ENCODE measurements at regions not wholly inside any gene's neighbourhood (a gene's known extent, or its start where the extent isn't known, plus 50 kb on each side); places are given as distances from the start of the nearest gene placed in this dataset.

GRCh38 chr1:181148636-181149035 is 60.1 kb downstream of the IER5 start:
- no peak for TF ChIP-seq CTCF (IDR thresholded peaks at IDR 0.05)
- no peak for TF ChIP-seq POLR2A (IDR thresholded peaks at IDR 0.05)
- TF ChIP-seq POLR2AphosphoS5 (IDR thresholded peaks at IDR 0.05) = no peak
- no peak for TF ChIP-seq EP300 (IDR thresholded peaks at IDR 0.05)

All from suprapubic skin (tissue), 4 donors.